ENCODE measurements at regions not wholly inside any gene's neighbourhood (a gene's known extent, or its start where the extent isn't known, plus 50 kb on each side); places are given as distances from the start of the nearest gene placed in this dataset.

DNA sequence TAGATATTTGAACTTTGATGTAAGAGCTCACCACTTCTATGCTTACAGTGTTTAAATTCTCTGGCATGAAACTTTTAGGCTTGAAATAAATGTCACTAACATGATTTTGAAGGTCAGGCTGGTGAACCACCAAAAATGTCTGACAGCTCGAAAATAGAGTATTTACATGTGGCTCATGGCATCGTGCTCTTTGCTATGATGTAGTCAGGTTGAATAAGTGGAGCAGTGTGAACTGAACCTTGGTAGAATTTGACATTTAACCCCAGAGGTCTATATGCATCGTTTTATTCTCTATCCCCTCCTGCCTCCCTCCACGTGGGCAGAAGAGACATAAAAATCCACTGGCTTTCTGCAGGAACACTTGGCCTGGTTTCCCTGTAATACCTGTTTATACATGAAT is 369.7 kb upstream of the ATP2B1 start:
- DNase-seq (ENCODE audit: low spot score): no peak
- 81% methylated on average over 4 of the region's 4 CpGs for WGBS
- no peaks in the 10 kb centered on the region for H3K4me1 ChIP-seq (ENCODE audit: control insufficient read depth in 4 of 4, insufficient read depth in 4 of 4, low read length in 3 of 4)

DNA sequence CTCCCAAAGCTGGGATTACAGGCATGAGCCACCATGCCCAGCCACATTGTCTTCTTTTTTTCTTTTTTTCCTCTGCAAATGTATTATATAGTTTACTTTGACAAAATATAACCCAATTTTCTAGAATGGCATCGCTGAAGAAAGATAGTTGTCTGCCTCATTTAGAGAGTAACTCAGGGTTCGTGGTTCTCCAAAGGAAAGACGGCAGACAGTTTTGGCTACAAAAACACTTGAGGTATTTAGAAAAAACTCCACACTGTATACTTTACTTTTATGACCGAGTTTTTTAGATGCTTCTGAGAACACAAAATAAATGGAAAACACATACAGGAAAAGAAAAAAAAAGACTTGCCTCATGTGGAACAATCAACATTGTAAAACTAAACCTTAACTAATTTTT is 369.1 kb upstream of the ATP2B1 start:
- Histone ChIP-seq H3K36me3 (ENCODE audit: control insufficient read depth in 4 of 4, insufficient read depth in 3 of 4, low read depth in 1 of 4, low read length in 3 of 4) (no peaks in the 10 kb centered on the region), H3K4me1 (ENCODE audit: control insufficient read depth in 4 of 4, insufficient read depth in 4 of 4, low read length in 3 of 4) (no peaks in the 10 kb centered on the region), H3K27me3 (ENCODE audit: control insufficient read depth in 4 of 4, insufficient read depth in 4 of 4, low read length in 3 of 4) (no peaks in the 10 kb centered on the region), H3K27ac (ENCODE audit: low read depth in 1 of 2, low read length in 2 of 2) (no peak overlapping the region), H3K9me3 (ENCODE audit: control insufficient read depth in 4 of 4, low read length in 3 of 4) (no peaks in the 10 kb centered on the region), H3K4me3 (ENCODE audit: low read depth in 1 of 3, low read length in 3 of 3) (no peak overlapping the region), H3K9ac (ENCODE audit: low read depth in 1 of 2, low read length in 2 of 2) (no peak overlapping the region)
- no peak for TF ChIP-seq YY1 (IDR thresholded peaks at IDR 0.05)
- WGBS: 80% methylated on average over 4 of the region's 4 CpGs
- DNase-seq (ENCODE audit: low spot score): no peak

More for the DNA sequence above, 369.7 kb upstream of the ATP2B1 start:
- Histone ChIP-seq H3K9ac (ENCODE audit: low read depth in 1 of 2, low read length in 2 of 2) (no peak overlapping the region), H3K27ac (ENCODE audit: low read depth in 1 of 2, low read length in 2 of 2) (no peak overlapping the region), H3K36me3 (ENCODE audit: control insufficient read depth in 4 of 4, insufficient read depth in 3 of 4, low read depth in 1 of 4, low read length in 3 of 4) (no peaks in the 10 kb centered on the region), H3K4me3 (ENCODE audit: low read depth in 1 of 3, low read length in 3 of 3) (no peak overlapping the region), H3K9me3 (ENCODE audit: control insufficient read depth in 4 of 4, low read length in 3 of 4) (no peaks in the 10 kb centered on the region), H3K27me3 (ENCODE audit: control insufficient read depth in 4 of 4, insufficient read depth in 4 of 4, low read length in 3 of 4) (no peaks in the 10 kb centered on the region)
- TF ChIP-seq, protein P1, sequence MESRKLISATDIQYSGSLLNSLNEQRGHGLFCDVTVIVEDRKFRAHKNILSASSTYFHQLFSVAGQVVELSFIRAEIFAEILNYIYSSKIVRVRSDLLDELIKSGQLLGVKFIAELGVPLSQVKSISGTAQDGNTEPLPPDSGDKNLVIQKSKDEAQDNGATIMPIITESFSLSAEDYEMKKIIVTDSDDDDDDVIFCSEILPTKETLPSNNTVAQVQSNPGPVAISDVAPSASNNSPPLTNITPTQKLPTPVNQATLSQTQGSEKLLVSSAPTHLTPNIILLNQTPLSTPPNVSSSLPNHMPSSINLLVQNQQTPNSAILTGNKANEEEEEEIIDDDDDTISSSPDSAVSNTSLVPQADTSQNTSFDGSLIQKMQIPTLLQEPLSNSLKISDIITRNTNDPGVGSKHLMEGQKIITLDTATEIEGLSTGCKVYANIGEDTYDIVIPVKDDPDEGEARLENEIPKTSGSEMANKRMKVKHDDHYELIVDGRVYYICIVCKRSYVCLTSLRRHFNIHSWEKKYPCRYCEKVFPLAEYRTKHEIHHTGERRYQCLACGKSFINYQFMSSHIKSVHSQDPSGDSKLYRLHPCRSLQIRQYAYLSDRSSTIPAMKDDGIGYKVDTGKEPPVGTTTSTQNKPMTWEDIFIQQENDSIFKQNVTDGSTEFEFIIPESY (IDR thresholded peaks at IDR 0.05): no peak
- TF ChIP-seq JUND (IDR thresholded peaks at IDR 0.05) (no peak), RXRA (IDR thresholded peaks at IDR 0.05) (no peak)
- TF ChIP-seq, protein P2, sequence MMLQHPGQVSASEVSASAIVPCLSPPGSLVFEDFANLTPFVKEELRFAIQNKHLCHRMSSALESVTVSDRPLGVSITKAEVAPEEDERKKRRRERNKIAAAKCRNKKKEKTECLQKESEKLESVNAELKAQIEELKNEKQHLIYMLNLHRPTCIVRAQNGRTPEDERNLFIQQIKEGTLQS (IDR thresholded peaks at IDR 0.05): no peak

DNA sequence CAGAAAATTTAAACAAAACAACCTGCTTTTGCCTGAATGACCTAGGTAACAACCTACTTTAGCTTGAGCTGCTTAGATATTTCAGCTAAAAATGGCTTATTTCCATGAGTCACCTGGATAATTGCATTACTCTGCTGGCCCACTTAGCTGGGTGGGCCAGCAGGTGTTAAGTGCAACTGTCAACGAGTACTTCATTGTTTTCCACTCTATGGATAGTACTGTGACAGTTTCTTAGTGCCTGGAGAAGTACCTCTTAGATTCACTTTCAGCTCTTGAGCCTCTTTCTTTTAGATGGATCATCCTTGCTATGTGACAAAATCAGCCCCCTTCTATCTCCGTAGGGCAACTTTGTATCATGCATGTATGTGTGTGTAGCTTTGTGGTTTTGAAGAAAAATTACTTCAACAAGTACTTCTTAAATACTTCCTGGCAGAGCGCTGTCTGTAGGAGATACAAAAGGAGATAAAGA is 368.2 kb upstream of the ATP2B1 start:
- Histone ChIP-seq H3K4me1 (ENCODE audit: control insufficient read depth in 4 of 4, insufficient read depth in 4 of 4, low read length in 3 of 4) (no peaks in the 10 kb centered on the region), H3K36me3 (ENCODE audit: control insufficient read depth in 4 of 4, insufficient read depth in 3 of 4, low read depth in 1 of 4, low read length in 3 of 4) (no peaks in the 10 kb centered on the region), H3K4me3 (ENCODE audit: low read depth in 1 of 3, low read length in 3 of 3) (no peak overlapping the region), H3K9me3 (ENCODE audit: control insufficient read depth in 4 of 4, low read length in 3 of 4) (no peaks in the 10 kb centered on the region), H3K27ac (ENCODE audit: low read depth in 1 of 2, low read length in 2 of 2) (no peak overlapping the region), H3K9ac (ENCODE audit: low read depth in 1 of 2, low read length in 2 of 2) (no peak overlapping the region), H3K27me3 (ENCODE audit: control insufficient read depth in 4 of 4, insufficient read depth in 4 of 4, low read length in 3 of 4) (no peaks in the 10 kb centered on the region)
- DNase-seq (ENCODE audit: low spot score): no peak
- WGBS: 73% methylated on average over 3 of the region's 3 CpGs
- TF ChIP-seq NR2F2 (IDR thresholded peaks at IDR 0.05): no peak
- TF ChIP-seq, protein P3, sequence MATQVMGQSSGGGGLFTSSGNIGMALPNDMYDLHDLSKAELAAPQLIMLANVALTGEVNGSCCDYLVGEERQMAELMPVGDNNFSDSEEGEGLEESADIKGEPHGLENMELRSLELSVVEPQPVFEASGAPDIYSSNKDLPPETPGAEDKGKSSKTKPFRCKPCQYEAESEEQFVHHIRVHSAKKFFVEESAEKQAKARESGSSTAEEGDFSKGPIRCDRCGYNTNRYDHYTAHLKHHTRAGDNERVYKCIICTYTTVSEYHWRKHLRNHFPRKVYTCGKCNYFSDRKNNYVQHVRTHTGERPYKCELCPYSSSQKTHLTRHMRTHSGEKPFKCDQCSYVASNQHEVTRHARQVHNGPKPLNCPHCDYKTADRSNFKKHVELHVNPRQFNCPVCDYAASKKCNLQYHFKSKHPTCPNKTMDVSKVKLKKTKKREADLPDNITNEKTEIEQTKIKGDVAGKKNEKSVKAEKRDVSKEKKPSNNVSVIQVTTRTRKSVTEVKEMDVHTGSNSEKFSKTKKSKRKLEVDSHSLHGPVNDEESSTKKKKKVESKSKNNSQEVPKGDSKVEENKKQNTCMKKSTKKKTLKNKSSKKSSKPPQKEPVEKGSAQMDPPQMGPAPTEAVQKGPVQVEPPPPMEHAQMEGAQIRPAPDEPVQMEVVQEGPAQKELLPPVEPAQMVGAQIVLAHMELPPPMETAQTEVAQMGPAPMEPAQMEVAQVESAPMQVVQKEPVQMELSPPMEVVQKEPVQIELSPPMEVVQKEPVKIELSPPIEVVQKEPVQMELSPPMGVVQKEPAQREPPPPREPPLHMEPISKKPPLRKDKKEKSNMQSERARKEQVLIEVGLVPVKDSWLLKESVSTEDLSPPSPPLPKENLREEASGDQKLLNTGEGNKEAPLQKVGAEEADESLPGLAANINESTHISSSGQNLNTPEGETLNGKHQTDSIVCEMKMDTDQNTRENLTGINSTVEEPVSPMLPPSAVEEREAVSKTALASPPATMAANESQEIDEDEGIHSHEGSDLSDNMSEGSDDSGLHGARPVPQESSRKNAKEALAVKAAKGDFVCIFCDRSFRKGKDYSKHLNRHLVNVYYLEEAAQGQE (IDR thresholded peaks at IDR 0.05): no peak
- TF ChIP-seq, protein P2 (IDR thresholded peaks at IDR 0.05): no peak
- no peak for TF ChIP-seq EGR1 (IDR thresholded peaks at IDR 0.05; ENCODE audit: low read depth in 2 of 2)
- TF ChIP-seq GABPA (IDR thresholded peaks at IDR 0.05 in 1 of 2, conservative IDR thresholded peaks at IDR 0.05 in 1 of 2): no peak
- no peak for TF ChIP-seq HNF4A (conservative IDR thresholded peaks at IDR 0.05)
- no peak for TF ChIP-seq JUND (IDR thresholded peaks at IDR 0.05)
- TF ChIP-seq, protein P1 (IDR thresholded peaks at IDR 0.05): no peak
- TF ChIP-seq, protein P4, sequence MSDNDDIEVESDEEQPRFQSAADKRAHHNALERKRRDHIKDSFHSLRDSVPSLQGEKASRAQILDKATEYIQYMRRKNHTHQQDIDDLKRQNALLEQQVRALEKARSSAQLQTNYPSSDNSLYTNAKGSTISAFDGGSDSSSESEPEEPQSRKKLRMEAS (IDR thresholded peaks at IDR 0.05): no peak
- TF ChIP-seq RXRA (IDR thresholded peaks at IDR 0.05): no peak
- TF ChIP-seq YY1 (IDR thresholded peaks at IDR 0.05): no peak
